ENCODE measurements at regions not wholly inside any gene's neighbourhood (a gene's known extent, or its start where the extent isn't known, plus 50 kb on each side); places are given as distances from the start of the nearest gene placed in this dataset.

- Histone ChIP-seq H3K27me3 (no peaks in the 10 kb centered on the region), H3K4me3 (no peak overlapping the region), H3K27ac (no peak overlapping the region), H3K4me1 (no peaks in the 10 kb centered on the region), H3K9me3 (no peaks in the 10 kb centered on the region), H3K36me3 (replicated peaks in 1 of 2; ENCODE audit: insufficient read depth in 1 of 2, low read depth in 2 of 2) (no peaks in the 10 kb centered on the region)
- TF ChIP-seq POLR2A (IDR thresholded peaks at IDR 0.05), result no peak
- TF ChIP-seq, protein P1, sequence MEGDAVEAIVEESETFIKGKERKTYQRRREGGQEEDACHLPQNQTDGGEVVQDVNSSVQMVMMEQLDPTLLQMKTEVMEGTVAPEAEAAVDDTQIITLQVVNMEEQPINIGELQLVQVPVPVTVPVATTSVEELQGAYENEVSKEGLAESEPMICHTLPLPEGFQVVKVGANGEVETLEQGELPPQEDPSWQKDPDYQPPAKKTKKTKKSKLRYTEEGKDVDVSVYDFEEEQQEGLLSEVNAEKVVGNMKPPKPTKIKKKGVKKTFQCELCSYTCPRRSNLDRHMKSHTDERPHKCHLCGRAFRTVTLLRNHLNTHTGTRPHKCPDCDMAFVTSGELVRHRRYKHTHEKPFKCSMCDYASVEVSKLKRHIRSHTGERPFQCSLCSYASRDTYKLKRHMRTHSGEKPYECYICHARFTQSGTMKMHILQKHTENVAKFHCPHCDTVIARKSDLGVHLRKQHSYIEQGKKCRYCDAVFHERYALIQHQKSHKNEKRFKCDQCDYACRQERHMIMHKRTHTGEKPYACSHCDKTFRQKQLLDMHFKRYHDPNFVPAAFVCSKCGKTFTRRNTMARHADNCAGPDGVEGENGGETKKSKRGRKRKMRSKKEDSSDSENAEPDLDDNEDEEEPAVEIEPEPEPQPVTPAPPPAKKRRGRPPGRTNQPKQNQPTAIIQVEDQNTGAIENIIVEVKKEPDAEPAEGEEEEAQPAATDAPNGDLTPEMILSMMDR (IDR thresholded peaks at IDR 0.05), result no peak
- intact Hi-C loops (cut with DNase I), result no loop called here
- DNase-seq (no peak), ATAC-seq (no peak)
- WGBS, 2 donors, result 83 to 84% methylated on average over 2 of the region's 2 CpGs
These were observed 365.8 kb downstream of the HAPSTR1 start for GRCh38 chr16:9457215-9457614.

DNA sequence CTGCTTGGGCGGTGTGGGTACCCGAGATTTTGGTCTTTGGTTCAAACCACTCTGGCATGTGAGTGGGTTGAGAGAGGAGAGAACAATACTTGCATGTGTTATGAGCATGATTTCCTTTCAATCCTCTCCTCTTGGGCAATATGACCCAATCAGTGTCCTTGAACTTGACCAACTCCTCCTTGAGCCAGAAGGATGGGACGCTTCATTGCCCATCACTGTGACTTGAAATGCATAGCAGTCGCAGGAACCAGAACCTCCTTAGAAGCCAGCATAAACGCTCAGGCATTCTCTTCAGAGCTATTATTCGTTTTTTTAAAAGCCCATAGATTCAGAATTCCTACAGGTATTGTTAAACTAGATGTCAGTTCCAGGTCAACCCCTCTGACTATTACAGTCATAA, 367.4 kb downstream of the HAPSTR1 start:
- Histone ChIP-seq H3K4me3 (no peak overlapping the region), H3K9me3 (no peaks in the 10 kb centered on the region), H3K27ac (no peak overlapping the region), H3K36me3 (replicated peaks in 1 of 2; ENCODE audit: insufficient read depth in 1 of 2, low read depth in 2 of 2) (no peaks in the 10 kb centered on the region), H3K27me3 (no peaks in the 10 kb centered on the region), H3K4me1 (no peaks in the 10 kb centered on the region)
- no peak for DNase-seq
- TF ChIP-seq POLR2A (IDR thresholded peaks at IDR 0.05), result no peak
- TF ChIP-seq, protein P1 (IDR thresholded peaks at IDR 0.05), result no peak
- no peak for ATAC-seq
- WGBS, 2 donors, result 75 to 79% methylated on average over 6 of the region's 6 CpGs
- intact Hi-C loops (cut with DNase I), result no loop called here

- 61 to 66% methylated on average over 7 of the region's 7 CpGs for WGBS, 2 donors
- Histone ChIP-seq H3K9me3 (no peaks in the 10 kb centered on the region), H3K4me1 (no peaks in the 10 kb centered on the region), H3K27ac (no peak overlapping the region), H3K27me3 (no peaks in the 10 kb centered on the region), H3K36me3 (replicated peaks in 1 of 2; ENCODE audit: insufficient read depth in 1 of 2, low read depth in 2 of 2) (no peaks in the 10 kb centered on the region), H3K4me3 (no peak overlapping the region)
- no peak for ATAC-seq
- TF ChIP-seq, protein P1 (IDR thresholded peaks at IDR 0.05), result no peak
- no peak for TF ChIP-seq POLR2A (IDR thresholded peaks at IDR 0.05)
- intact Hi-C loops (cut with DNase I), result no loop called here
- no peak for DNase-seq
These were observed 371.5 kb downstream of the HAPSTR1 start for GRCh38 chr16:9462984-9463383.

GRCh38 chr16:9463461-9463860, 372.0 kb downstream of the HAPSTR1 start:
- intact Hi-C loops (cut with DNase I), result no loop called here
- no peak for TF ChIP-seq POLR2A (IDR thresholded peaks at IDR 0.05)
- TF ChIP-seq, protein P1 (IDR thresholded peaks at IDR 0.05), result no peak
- no peaks in the 10 kb centered on the region for H3K36me3 ChIP-seq (replicated peaks in 1 of 2; ENCODE audit: insufficient read depth in 1 of 2, low read depth in 2 of 2)
- ATAC-seq, result no peak
- no peak for DNase-seq
- WGBS, 2 donors, result 77 to 86% methylated on average over 3 of the region's 3 CpGs
- H3K4me3 ChIP-seq, result no peak overlapping the region
- H3K4me1 ChIP-seq, result no peaks in the 10 kb centered on the region
- H3K27me3 ChIP-seq, result no peaks in the 10 kb centered on the region
- no peak overlapping the region for H3K27ac ChIP-seq
- no peaks in the 10 kb centered on the region for H3K9me3 ChIP-seq

GRCh38 chr16:9465161-9465560, 373.7 kb downstream of the HAPSTR1 start:
- ATAC-seq (no peak), DNase-seq (no peak)
- H3K4me3 ChIP-seq, result no peak overlapping the region
- 54 to 67% methylated on average over 4 of the region's 4 CpGs for WGBS, 2 donors
- TF ChIP-seq POLR2A (IDR thresholded peaks at IDR 0.05), result no peak
- TF ChIP-seq, protein P1 (IDR thresholded peaks at IDR 0.05), result no peak
- H3K4me1 ChIP-seq, result no peaks in the 10 kb centered on the region
- no peaks in the 10 kb centered on the region for H3K9me3 ChIP-seq
- no peaks in the 10 kb centered on the region for H3K27me3 ChIP-seq
- intact Hi-C loops (cut with DNase I), result no loop called here
- H3K36me3 ChIP-seq (replicated peaks in 1 of 2; ENCODE audit: insufficient read depth in 1 of 2, low read depth in 2 of 2), result no peaks in the 10 kb centered on the region
- H3K27ac ChIP-seq, result no peak overlapping the region

Data from body of pancreas (tissue), 4 donors.